ENCODE measurements at regions not wholly inside any gene's neighbourhood (a gene's known extent, or its start where the extent isn't known, plus 50 kb on each side); places are given as distances from the start of the nearest gene placed in this dataset.

GRCh38 chr3:46114323-46114988 is 87.2 kb upstream of the XCR1 start:
- TF ChIP-seq CTCF (IDR thresholded peaks at IDR 0.05; ENCODE audit: poor library complexity, severe bottlenecking) (no peak), REST (IDR thresholded peaks at IDR 0.05; ENCODE audit: borderline replicate concordance) (no peak), MXI1 (conservative IDR thresholded peaks at IDR 0.05; ENCODE audit: poor library complexity, severe bottlenecking) (no peak), TAF1 (IDR thresholded peaks at IDR 0.05; ENCODE audit: low read depth) (no peak), RAD21 (conservative IDR thresholded peaks at IDR 0.05) (no peak), EZH2 (IDR thresholded peaks at IDR 0.05; ENCODE audit: borderline replicate concordance, insufficient read depth, low read length, poor library complexity, severe bottlenecking) (no peak), EP300 (conservative IDR thresholded peaks at IDR 0.05; ENCODE audit: poor library complexity, severe bottlenecking) (no peak), SMC3 (conservative IDR thresholded peaks at IDR 0.05; ENCODE audit: poor library complexity) (no peak), POLR2AphosphoS5 (IDR thresholded peaks at IDR 0.05) (no peak)

GRCh38 chr3:46113608-46114007 is 86.3 kb upstream of the XCR1 start:
- TF ChIP-seq MXI1 (conservative IDR thresholded peaks at IDR 0.05; ENCODE audit: poor library complexity, severe bottlenecking) (no peak), REST (IDR thresholded peaks at IDR 0.05; ENCODE audit: borderline replicate concordance) (no peak), SMC3 (conservative IDR thresholded peaks at IDR 0.05; ENCODE audit: poor library complexity) (no peak), CTCF (IDR thresholded peaks at IDR 0.05; ENCODE audit: poor library complexity, severe bottlenecking) (no peak), RAD21 (conservative IDR thresholded peaks at IDR 0.05) (no peak), POLR2AphosphoS5 (IDR thresholded peaks at IDR 0.05) (no peak), EP300 (conservative IDR thresholded peaks at IDR 0.05; ENCODE audit: poor library complexity, severe bottlenecking) (no peak), TAF1 (IDR thresholded peaks at IDR 0.05; ENCODE audit: low read depth) (no peak), EZH2 (IDR thresholded peaks at IDR 0.05; ENCODE audit: borderline replicate concordance, insufficient read depth, low read length, poor library complexity, severe bottlenecking) (no peak)
- Histone ChIP-seq H3K9me3 (ENCODE audit: low read length) (no peaks in the 10 kb centered on the region), H3K4me2 (ENCODE audit: low read length) (no peak overlapping the region), H3F3A (ENCODE audit: insufficient read depth, low read length, poor library complexity, severe bottlenecking) (no peaks in the 10 kb centered on the region), H3K9me2 (ENCODE audit: insufficient read depth, low read length) (no peaks in the 10 kb centered on the region), H3K4me3 (ENCODE audit: low read length) (no peak overlapping the region), H4K20me1 (ENCODE audit: insufficient read depth) (no peaks in the 10 kb centered on the region), H3K27me3 (ENCODE audit: insufficient read depth, low read depth, low read length) (no peaks in the 10 kb centered on the region), H2AFZ (ENCODE audit: low read depth, low read length) (no peak overlapping the region), H3K9ac (ENCODE audit: low read length) (no peak overlapping the region), H3K27ac (ENCODE audit: low read length) (no peak overlapping the region), H3K36me3 (ENCODE audit: insufficient read depth, low read length) (no peaks in the 10 kb centered on the region), H3K79me2 (replicated peaks; ENCODE audit: insufficient read depth, low read length) (no peaks in the 10 kb centered on the region)

More at GRCh38 chr3:46114323-46114988, 87.2 kb upstream of the XCR1 start:
- H3K9ac ChIP-seq (ENCODE audit: low read length) = no peak overlapping the region
- no peaks in the 10 kb centered on the region for H3K9me3 ChIP-seq (ENCODE audit: low read length)
- no peaks in the 10 kb centered on the region for H3K27me3 ChIP-seq (ENCODE audit: insufficient read depth, low read depth, low read length)
- H3K27ac ChIP-seq (ENCODE audit: low read length) = no peak overlapping the region
- no peaks in the 10 kb centered on the region for H3K36me3 ChIP-seq (ENCODE audit: insufficient read depth, low read length)
- no peak overlapping the region for H3K4me3 ChIP-seq (ENCODE audit: low read length)
- H2AFZ ChIP-seq (ENCODE audit: low read depth, low read length) = no peak overlapping the region
- no peaks in the 10 kb centered on the region for H3K9me2 ChIP-seq (ENCODE audit: insufficient read depth, low read length)
- H3K79me2 ChIP-seq (replicated peaks; ENCODE audit: insufficient read depth, low read length) = no peaks in the 10 kb centered on the region
- H4K20me1 ChIP-seq (ENCODE audit: insufficient read depth) = no peaks in the 10 kb centered on the region
- no peak overlapping the region for H3K4me2 ChIP-seq (ENCODE audit: low read length)
- H3F3A ChIP-seq (ENCODE audit: insufficient read depth, low read length, poor library complexity, severe bottlenecking) = no peaks in the 10 kb centered on the region
